ENCODE measurements at regions not wholly inside any gene's neighbourhood (a gene's known extent, or its start where the extent isn't known, plus 50 kb on each side); places are given as distances from the start of the nearest gene placed in this dataset.
"Not testable (repeated sequence)": the region's sequence is repeated elsewhere in the genome, so short reads cannot be mapped to it uniquely, and the experiment has no call there.

GRCh38 chr5:89187883-89188465 lies 305.0 kb upstream of the MEF2C start:
- no peaks in the 10 kb centered on the region for H3K36me3 Mint-ChIP-seq (ENCODE audit: low read depth)
- no peak overlapping the region for H3K27ac Mint-ChIP-seq
- H3K9me3 Mint-ChIP-seq, result peaks cover 4% of the 10 kb centered on the region
- no peaks in the 10 kb centered on the region for H3K27me3 Mint-ChIP-seq
- no peak overlapping the region for H3K4me3 Mint-ChIP-seq
- no peaks in the 10 kb centered on the region for H3K4me1 Mint-ChIP-seq (ENCODE audit: low read depth)

- H3K4me3 Mint-ChIP-seq, result no peak overlapping the region
- H3K9me3 Mint-ChIP-seq, result peaks cover 4% of the 10 kb centered on the region
- no peaks in the 10 kb centered on the region for H3K27me3 Mint-ChIP-seq
- no peak overlapping the region for H3K27ac Mint-ChIP-seq
- H3K36me3 Mint-ChIP-seq (ENCODE audit: low read depth), result no peaks in the 10 kb centered on the region
- no peaks in the 10 kb centered on the region for H3K4me1 Mint-ChIP-seq (ENCODE audit: low read depth)
These were observed 304.3 kb upstream of the MEF2C start for GRCh38 chr5:89187268-89187667.

- Mint-ChIP-seq H3K27me3 (no peaks in the 10 kb centered on the region), H3K27ac (no peak overlapping the region), H3K9me3 (no peaks in the 10 kb centered on the region), H3K36me3 (ENCODE audit: low read depth) (no peaks in the 10 kb centered on the region), H3K4me3 (no peak overlapping the region), H3K4me1 (ENCODE audit: low read depth) (no peaks in the 10 kb centered on the region)
These were observed 298.6 kb upstream of the MEF2C start for GRCh38 chr5:89181546-89181945.

GRCh38 chr5:89179731-89180130 lies 296.7 kb upstream of the MEF2C start:
- Mint-ChIP-seq H3K27me3 (no peaks in the 10 kb centered on the region), H3K36me3 (ENCODE audit: low read depth) (no peaks in the 10 kb centered on the region), H3K27ac (no peak overlapping the region), H3K4me1 (ENCODE audit: low read depth) (no peaks in the 10 kb centered on the region), H3K9me3 (no peaks in the 10 kb centered on the region), H3K4me3 (no peak overlapping the region)

- Mint-ChIP-seq H3K27ac (no peak overlapping the region), H3K4me3 (no peak overlapping the region), H3K27me3 (no peaks in the 10 kb centered on the region), H3K36me3 (ENCODE audit: low read depth) (no peaks in the 10 kb centered on the region), H3K9me3 (peaks cover 4% of the 10 kb centered on the region), H3K4me1 (ENCODE audit: low read depth) (no peaks in the 10 kb centered on the region)
These were observed 295.6 kb upstream of the MEF2C start for GRCh38 chr5:89178541-89178940.

GRCh38 chr5:89173528-89173927 lies 290.5 kb upstream of the MEF2C start:
- Mint-ChIP-seq H3K4me1 (ENCODE audit: low read depth) (peaks cover 8% of the 10 kb centered on the region), H3K27ac (no peak overlapping the region), H3K36me3 (ENCODE audit: low read depth) (no peaks in the 10 kb centered on the region), H3K4me3 (no peak overlapping the region), H3K9me3 (peaks cover 8% of the 10 kb centered on the region), H3K27me3 (no peaks in the 10 kb centered on the region)

- Mint-ChIP-seq H3K36me3 (ENCODE audit: low read depth) (no peaks in the 10 kb centered on the region), H3K4me3 (no peak overlapping the region), H3K4me1 (ENCODE audit: low read depth) (peaks cover 8% of the 10 kb centered on the region), H3K9me3 (peaks cover 3% of the 10 kb centered on the region), H3K27ac (peak overlapping the region; percentile 28), H3K27me3 (no peaks in the 10 kb centered on the region)
These were observed 285.8 kb upstream of the MEF2C start for GRCh38 chr5:89168766-89169165.

GRCh38 chr5:89164703-89165102 lies 281.7 kb upstream of the MEF2C start:
- H3K27me3 Mint-ChIP-seq; H3K4me3 Mint-ChIP-seq; H3K36me3 Mint-ChIP-seq (ENCODE audit: low read depth); H3K4me1 Mint-ChIP-seq (ENCODE audit: low read depth); H3K27ac Mint-ChIP-seq: not testable (repeated sequence)
- peaks cover 12% of the 10 kb centered on the region for H3K9me3 Mint-ChIP-seq

GRCh38 chr5:89156226-89156625 lies 273.2 kb upstream of the MEF2C start:
- H3K4me1 Mint-ChIP-seq (ENCODE audit: low read depth), result no peaks in the 10 kb centered on the region
- H3K27me3 Mint-ChIP-seq, result no peaks in the 10 kb centered on the region
- no peak overlapping the region for H3K4me3 Mint-ChIP-seq
- H3K9me3 Mint-ChIP-seq, result peaks cover under 1% of the 10 kb centered on the region
- no peaks in the 10 kb centered on the region for H3K36me3 Mint-ChIP-seq (ENCODE audit: low read depth)
- no peak overlapping the region for H3K27ac Mint-ChIP-seq

GRCh38 chr5:89147031-89147430 lies 264.0 kb upstream of the MEF2C start:
- H3K9me3 Mint-ChIP-seq, result no peaks in the 10 kb centered on the region
- no peaks in the 10 kb centered on the region for H3K4me1 Mint-ChIP-seq (ENCODE audit: low read depth)
- no peak overlapping the region for H3K4me3 Mint-ChIP-seq
- H3K36me3 Mint-ChIP-seq (ENCODE audit: low read depth), result no peaks in the 10 kb centered on the region
- H3K27ac Mint-ChIP-seq, result no peak overlapping the region
- no peaks in the 10 kb centered on the region for H3K27me3 Mint-ChIP-seq

GRCh38 chr5:89137148-89137547 lies 254.2 kb upstream of the MEF2C start:
- H3K27ac Mint-ChIP-seq, result no peak overlapping the region
- no peaks in the 10 kb centered on the region for H3K4me1 Mint-ChIP-seq (ENCODE audit: low read depth)
- no peak overlapping the region for H3K4me3 Mint-ChIP-seq
- no peaks in the 10 kb centered on the region for H3K36me3 Mint-ChIP-seq (ENCODE audit: low read depth)
- H3K27me3 Mint-ChIP-seq, result no peaks in the 10 kb centered on the region
- no peaks in the 10 kb centered on the region for H3K9me3 Mint-ChIP-seq

GRCh38 chr5:89133975-89134374 lies 251.0 kb upstream of the MEF2C start:
- no peak overlapping the region for H3K4me3 Mint-ChIP-seq
- H3K27me3 Mint-ChIP-seq, result no peaks in the 10 kb centered on the region
- no peak overlapping the region for H3K27ac Mint-ChIP-seq
- peaks cover 4% of the 10 kb centered on the region for H3K9me3 Mint-ChIP-seq
- H3K36me3 Mint-ChIP-seq (ENCODE audit: low read depth), result no peaks in the 10 kb centered on the region
- H3K4me1 Mint-ChIP-seq (ENCODE audit: low read depth), result no peaks in the 10 kb centered on the region

GRCh38 chr5:89133129-89133528 lies 250.1 kb upstream of the MEF2C start:
- Mint-ChIP-seq H3K27me3 (no peaks in the 10 kb centered on the region), H3K4me1 (ENCODE audit: low read depth) (no peaks in the 10 kb centered on the region)

GRCh38 chr5:89130851-89131250 lies 247.9 kb upstream of the MEF2C start:
- Mint-ChIP-seq H3K27ac (no peak overlapping the region), H3K4me1 (ENCODE audit: low read depth) (no peaks in the 10 kb centered on the region), H3K27me3 (no peaks in the 10 kb centered on the region), H3K4me3 (no peak overlapping the region), H3K9me3 (peaks cover 4% of the 10 kb centered on the region), H3K36me3 (ENCODE audit: low read depth) (no peaks in the 10 kb centered on the region)

More at GRCh38 chr5:89133129-89133528, 250.1 kb upstream of the MEF2C start:
- Mint-ChIP-seq H3K9me3 (peaks cover 4% of the 10 kb centered on the region), H3K27ac (no peak overlapping the region), H3K4me3 (no peak overlapping the region), H3K36me3 (ENCODE audit: low read depth) (no peaks in the 10 kb centered on the region)

- no peaks in the 10 kb centered on the region for H3K27me3 Mint-ChIP-seq
- H3K4me1 Mint-ChIP-seq (ENCODE audit: low read depth), result no peaks in the 10 kb centered on the region
- no peak overlapping the region for H3K27ac Mint-ChIP-seq
- H3K36me3 Mint-ChIP-seq (ENCODE audit: low read depth), result no peaks in the 10 kb centered on the region
- H3K4me3 Mint-ChIP-seq, result no peak overlapping the region
- H3K9me3 Mint-ChIP-seq, result peaks cover 4% of the 10 kb centered on the region
These were observed 247.0 kb upstream of the MEF2C start for GRCh38 chr5:89129941-89130340.

- H3K4me3 Mint-ChIP-seq, result no peak overlapping the region
- H3K27ac Mint-ChIP-seq, result no peak overlapping the region
- H3K36me3 Mint-ChIP-seq (ENCODE audit: low read depth), result no peaks in the 10 kb centered on the region
- H3K27me3 Mint-ChIP-seq, result no peaks in the 10 kb centered on the region
- peaks cover 10% of the 10 kb centered on the region for H3K9me3 Mint-ChIP-seq
- H3K4me1 Mint-ChIP-seq (ENCODE audit: low read depth), result no peaks in the 10 kb centered on the region
These were observed 246.1 kb upstream of the MEF2C start for GRCh38 chr5:89128906-89129625.
